HG03521 (cell line): ENCODE measurements at regions not wholly inside any gene's neighbourhood (a gene's known extent, or its start where the extent isn't known, plus 50 kb on each side); places are given as distances from the start of the nearest gene placed in this dataset.

Experiments
- ATAC-seq: cut with Tn5 transposase; IDR thresholded peaks from one replicate; pipeline ENCODE4 v1.9.1; 2021; ENCODE audit warnings: mild to moderate bottlenecking, moderate library complexity; ENCODE audit not compliant: unreplicated experiment

DNA sequence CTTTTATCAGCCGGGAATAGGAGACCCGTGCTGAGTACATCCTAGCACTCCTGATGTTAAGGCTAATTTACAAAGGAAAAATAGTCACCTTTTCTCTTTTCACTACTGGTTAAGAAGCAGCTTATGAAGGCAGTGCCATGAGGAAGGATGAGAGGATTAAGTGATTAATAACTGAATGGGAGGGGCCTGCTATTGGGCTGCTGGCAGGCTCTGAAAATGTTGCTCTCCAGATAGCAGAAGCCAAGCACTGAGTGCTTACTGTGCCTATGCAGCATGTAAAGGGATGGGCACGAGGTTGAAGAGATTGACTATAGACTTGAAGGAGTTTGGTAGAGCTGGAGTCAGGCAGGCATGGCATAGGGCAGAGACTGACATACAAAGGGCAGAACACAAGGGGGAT, 282.4 kb upstream of the THSD7B start:
- no peak for ATAC-seq

DNA sequence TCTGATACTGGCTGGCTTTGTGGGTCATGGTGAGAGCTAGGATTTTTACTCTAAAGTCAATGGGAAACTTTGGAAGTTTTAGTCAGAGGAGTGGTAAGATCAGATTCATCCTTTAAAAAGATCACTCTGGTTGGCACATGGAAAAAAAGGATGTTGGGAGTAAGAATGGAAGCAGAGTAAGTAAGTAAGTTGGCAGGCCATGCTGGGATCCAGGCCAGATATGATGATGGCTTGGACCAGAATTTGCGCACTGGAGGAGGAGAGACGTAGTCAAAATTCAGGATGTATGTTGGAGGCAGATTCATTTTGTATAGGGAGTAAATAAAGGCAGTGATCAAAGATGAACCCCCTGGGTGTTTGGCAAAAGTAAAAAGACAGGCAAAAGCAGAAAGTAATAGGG, 283.3 kb upstream of the THSD7B start:
- no peak for ATAC-seq

DNA sequence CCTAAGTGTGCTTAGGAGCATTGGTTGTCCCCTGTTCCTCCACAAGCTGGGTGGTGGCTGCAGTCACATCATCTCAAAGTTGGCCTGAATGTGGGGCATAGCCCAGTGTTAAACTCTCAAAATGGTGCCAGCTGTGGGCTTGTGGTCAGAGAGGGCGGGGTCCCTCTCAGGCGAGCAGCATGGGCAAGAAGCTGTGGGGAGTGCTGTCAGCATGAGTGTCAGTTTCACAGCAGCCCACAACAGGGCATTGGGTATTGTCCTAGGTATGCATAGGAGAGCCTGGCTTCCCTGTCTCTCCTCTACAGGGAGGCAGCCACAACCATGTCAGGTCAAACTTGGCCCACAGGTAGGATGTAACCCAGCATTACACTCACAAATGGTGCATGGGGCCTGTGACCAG, 285.6 kb upstream of the THSD7B start:
- no peak for ATAC-seq

DNA sequence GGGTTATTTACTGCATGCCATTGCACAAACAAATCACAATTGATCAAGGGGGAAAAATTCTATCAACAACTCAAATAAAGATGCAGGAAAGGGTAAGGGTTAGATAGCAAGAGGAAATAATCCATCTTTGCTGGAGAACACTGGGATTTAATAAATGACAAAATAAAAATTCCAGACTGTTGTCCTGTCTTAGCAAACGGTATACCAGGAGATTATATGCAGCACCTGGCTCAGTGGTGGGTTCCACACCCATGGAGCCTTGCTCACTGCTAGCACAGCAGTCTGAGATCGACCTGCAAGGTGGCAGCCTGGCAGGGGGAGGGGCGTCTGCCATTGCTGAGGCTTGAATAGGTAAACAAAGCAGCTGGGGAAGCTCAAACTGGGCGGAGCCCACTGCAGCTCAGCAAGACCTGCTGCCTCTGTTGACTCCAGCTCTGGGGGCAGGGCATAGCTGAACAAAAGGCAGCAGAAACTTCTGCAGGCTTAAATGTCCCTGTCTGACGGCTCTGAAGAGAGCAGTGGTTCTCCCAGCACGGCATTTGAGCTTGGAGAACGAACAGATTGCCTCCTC, 296.5 kb upstream of the THSD7B start:
- ATAC-seq, result no peak

DNA sequence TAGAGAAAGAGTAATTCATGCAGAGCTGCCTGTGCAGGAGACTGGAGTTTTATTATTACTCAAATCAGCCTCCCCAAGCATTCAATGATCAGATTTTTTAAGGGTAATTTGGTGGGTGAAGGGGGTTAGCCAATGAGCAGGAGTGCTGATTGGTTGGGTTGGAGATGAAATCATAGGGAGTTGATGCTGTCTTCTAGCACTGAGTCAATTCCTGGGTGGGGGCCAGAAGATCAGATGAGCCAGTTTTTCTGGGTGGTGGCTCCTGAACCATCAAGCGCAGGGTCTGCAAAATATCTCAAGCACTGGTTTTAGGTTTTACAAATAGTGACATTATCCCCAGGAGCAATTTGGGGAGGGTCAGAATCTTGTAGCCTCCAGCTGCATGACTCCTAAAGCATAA, 312.8 kb upstream of the THSD7B start:
- ATAC-seq, result no peak

DNA sequence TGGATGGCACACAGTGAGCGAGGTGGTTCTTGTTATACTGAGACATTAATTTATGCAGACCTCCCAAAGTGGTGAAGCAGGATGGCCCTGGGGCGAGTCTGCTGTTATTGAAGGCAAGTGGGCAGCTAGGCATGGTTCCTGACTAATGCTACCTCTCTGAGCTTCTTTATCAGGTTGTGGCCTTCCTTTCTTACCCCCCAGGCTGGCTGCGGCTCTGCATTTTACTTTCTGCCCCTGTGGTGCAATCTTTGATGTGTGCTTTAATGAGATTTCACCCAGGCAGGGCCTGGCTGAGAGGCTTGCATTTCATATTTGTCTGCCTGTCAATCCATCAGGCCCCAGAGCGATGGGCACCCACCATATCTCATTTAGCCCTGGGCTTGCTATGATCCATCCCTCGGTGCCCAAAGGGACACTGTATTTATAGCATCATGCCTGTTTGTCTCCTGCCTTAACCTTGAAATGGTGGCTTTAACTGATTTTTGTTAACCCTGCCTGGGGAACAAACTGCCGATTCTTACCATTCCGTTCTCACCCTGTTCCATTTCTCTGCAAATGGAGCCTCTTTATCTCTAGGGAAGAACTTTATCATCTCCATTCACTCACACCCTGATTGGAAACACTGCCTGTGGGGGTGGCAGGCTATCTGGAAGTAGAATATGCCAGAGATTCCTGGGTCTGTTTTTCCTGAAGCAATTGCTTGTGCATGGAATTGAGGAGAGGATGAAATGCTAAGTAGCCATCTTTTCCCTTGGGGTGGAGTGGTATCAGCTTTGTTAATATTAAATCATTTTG, 316.2 kb upstream of the THSD7B start:
- ATAC-seq, result no peak

DNA sequence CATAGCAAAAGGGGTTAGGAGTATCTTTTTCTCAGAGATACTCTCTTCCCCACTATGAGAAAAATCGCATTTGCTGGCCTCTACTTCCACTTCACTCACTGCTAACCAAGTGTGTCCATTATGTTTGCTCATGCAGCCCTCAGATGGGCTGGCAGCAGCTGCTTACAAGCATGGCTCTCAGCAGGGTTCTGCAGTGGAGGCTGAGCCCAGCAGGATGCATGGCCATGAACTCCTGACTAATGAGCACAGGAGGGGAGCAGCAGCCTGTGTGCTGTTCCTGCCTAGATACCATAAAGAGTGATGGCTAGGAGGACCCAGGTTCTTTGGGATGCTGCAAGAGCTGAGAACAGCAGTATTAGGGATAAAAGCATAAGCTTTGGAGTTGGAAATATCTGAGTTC, 316.9 kb upstream of the THSD7B start:
- ATAC-seq, result no peak

DNA sequence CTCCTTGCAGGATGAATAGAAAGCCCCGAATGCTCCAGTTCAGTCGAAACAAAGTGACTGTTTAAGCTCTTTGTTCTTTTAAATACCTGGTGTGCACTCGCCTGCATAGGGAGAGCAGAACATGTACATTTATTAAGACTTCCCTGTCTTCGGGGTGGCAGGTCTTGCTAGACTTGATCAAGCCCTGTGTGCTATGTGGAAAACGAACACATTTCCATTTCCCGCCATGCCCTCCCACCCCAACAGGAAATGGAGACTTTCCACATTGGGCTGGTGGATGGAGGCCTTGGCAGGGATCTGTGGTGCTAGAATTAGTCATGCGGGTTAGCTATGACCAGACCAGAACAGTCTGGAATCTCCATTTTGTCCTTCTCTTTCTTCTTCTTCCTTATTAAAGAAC, 321.0 kb upstream of the THSD7B start:
- ATAC-seq, result no peak

DNA sequence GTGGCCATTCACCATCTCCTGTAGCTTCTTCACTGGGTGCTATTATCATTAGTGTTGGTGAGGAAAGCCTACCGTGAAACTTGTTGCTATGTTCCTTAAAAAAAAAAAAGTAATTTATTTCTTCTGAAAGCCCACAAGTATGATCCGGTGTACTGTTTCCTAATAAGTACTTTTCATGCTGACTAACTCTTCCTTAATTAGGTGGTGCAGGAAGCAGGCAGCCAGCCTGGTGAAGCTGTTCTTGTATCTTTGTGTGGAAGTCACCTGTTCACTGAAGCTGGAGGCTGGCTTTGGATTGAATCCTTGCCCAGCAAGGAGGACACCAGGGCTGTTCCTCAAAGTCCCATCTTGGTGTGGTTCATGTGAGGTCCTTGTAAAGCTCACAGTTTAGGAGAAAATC, 321.7 kb upstream of the THSD7B start:
- ATAC-seq, result no peak

DNA sequence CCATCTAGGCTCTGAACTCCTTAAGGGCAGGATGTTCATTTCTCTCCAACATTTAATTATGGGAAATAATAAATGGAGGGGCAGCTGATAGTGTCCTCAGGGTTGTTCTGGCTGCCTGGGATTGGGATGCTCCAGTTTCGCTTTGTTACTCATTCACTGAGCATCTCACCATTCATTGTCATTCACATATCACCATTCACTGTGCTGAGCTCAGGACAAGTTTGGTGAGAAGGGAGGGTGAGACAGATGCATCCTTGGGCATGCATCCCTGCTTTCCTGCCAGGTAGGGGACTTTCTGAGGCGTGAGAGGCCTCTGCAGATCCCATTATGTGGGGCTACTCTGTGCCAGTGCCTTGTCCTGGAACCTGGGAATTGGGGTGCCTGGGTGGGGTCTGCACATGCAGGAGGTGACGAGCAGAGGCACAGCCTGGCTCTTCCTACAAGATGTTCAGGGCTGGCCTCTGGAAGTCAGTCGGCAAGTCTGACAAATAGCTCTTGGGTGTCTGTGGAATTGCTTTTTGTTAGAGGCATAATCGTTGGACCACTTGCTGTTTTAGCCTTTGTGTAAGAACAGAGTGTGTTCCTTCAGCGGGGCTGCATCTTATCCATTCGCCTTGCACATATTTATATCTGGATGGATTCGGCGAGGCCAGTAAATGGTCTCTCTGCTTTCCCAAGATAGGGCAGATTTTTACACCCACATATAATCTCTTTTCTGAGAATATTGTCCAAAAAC, 323.2 kb upstream of the THSD7B start:
- ATAC-seq, result no peak

DNA sequence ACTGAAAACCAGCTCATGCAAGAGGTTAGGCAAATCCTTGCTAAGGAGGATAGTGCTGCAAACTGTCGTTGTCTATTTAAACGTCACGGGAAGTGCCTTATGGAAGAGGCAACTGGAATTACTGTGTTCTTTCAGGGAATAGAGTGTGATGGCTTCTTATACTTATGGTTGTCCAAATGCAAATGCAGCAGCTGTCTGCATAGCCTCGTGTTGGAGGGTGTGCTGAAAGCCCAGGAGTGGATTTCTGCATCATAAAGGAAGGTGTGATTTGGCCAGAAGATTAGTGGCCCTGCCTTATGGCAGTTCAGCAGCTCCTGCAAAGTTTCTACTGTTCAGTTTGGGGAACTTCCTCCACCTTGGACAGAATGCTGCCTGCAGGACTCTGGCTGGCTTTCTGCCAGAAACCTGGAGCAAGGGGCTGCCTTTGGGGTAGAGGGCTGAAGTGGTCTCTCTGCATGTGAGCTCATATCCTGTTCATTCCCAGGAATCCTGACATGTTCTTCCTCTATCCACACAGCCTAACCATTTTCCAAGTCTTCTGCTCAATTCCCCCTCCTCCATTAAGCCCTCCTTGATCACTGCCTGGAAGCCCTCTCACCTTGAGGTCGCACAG, 321.2 kb upstream of the CXCR4 start:
- no peak for ATAC-seq

DNA sequence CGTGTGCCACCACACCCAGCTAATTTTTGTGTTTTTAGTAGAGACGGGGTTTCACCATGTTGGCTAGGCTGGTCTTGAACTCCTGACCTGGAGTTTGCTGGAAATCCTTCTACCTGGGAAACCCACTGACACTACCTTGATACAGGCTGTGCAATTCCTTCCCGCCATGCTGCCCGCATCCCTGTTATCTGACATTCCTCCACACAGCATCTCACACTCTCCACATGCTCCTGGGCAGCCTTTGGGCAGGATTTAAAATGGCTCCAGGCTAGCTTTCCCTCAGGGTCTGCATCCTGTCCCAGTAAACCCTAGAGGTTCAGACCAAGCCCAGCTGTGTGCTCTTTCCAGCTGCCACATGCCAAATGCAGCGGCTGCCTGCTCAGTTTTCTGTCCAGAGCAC, 319.5 kb upstream of the CXCR4 start:
- no peak for ATAC-seq

DNA sequence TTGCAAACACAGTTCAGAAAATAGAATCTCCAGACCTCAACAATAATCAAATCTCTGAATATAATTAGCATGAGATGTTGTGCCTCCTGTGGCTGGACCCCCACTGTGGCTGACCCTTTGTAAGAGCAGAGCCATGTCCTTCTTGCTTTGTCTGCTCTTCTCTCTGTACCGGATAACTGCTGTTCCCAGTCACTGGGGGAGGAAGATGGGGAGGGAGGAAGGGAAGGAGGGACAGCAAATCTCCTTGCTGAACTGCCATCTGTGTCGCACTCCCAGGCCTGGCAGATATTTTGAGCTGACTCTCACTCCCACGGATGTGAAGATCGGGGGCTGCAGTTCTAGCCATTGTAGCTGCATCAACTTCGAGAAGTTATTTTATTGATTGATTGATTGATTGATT, 319.0 kb upstream of the CXCR4 start:
- ATAC-seq, result no peak

DNA sequence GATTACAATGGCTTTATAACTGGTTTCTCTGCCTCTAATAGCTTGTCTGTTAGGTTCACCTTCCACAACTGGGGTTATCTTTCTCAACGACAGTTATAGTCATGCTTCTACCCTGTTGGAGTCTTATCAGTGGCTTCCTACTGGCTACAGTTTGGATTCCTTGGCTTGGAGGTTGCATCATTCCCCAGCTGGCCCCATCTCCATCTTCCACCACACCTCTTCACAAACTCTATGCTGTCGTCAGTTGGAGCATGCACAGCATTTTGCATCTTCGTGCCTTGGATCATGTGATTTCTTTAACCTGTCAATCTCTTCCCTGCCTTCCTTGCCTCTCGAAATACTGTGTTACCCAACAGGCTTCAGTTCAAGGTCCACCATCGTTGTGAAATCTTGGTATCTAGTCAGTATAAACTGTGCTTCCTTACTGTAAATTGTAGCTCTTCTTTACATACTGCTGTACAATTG, 316.3 kb upstream of the CXCR4 start:
- ATAC-seq, result no peak

DNA sequence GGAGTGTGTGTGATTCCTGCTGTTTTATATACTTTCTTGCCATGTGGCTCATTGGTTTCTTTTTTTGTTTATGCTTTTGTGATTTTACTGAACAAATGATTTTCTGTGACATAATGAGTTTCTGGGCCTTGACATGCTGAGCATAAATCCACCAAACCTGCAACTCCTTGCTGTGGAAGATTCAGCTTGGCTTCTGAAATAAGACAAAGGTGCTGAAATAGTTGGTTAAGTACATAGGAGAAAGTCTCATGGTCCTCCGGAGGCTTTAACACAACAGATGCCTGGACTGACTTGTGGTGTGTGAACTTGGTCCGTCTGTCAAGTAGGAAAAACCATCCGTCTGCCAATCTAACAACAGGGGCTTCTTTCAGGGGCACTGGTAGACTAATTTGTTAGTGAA, 315.3 kb upstream of the CXCR4 start:
- no peak for ATAC-seq

DNA sequence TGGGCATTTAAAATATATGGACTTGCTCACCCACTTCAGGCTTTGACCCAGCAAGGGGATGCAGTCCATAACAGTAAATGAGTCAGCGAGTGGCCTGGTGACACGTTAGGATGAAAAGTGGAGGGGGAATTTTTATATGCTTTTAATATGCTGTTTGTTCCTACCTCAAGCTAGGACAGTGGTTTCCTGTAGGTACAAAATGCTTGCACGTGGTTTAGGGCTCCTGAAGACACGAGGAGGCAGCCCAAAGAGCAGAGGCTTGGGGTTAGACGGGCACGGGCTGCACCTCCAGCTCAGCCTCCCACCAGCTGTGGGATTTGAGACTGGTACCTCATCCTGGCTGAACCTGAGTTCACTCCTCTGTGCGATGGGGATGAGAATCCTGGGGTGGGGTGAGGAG, 306.2 kb upstream of the CXCR4 start:
- ATAC-seq, result no peak

DNA sequence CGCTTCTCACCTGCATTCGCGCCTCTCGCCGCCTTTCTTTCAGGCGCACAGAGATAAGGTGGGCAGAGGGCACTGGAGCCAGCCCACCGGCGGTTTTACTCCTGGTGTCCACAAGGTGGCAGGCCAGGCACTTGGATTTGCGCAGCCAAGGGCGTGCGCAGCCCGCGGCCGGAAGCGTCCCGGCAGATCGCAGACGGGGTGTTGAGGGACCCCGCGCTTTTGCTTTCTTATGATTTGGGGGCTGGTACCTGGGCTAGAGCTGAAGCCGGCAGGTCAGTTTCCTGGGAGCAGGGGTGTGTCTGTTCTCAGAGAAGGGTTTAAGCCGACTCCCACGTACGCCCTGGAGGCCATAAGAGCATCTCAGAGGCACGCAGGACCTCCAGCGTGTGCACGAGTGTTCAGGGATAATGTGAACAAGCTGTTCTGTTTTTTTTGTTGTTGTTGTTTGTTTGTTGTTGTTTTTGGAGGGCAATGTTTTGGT, 305.6 kb upstream of the CXCR4 start:
- ATAC-seq, result peak; percentile 98

DNA sequence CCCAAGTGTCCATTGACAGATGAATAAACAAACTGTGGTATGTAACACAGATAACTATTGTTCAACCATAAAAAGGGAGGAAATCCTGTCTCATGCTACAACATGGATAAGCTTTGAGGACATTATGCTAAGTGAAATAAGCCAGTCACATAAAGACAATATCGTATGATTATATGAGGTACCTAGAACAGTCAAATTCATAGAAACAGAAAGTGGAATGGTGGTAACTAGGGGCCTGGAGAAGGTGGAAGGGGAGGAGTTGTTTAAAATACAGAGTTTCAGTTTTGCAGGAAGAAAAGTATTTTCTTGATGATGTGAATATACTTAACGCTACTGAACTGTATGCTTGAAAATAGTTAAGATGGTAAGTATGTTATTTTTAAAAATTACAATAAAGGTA, 304.6 kb upstream of the CXCR4 start:
- no peak for ATAC-seq

DNA sequence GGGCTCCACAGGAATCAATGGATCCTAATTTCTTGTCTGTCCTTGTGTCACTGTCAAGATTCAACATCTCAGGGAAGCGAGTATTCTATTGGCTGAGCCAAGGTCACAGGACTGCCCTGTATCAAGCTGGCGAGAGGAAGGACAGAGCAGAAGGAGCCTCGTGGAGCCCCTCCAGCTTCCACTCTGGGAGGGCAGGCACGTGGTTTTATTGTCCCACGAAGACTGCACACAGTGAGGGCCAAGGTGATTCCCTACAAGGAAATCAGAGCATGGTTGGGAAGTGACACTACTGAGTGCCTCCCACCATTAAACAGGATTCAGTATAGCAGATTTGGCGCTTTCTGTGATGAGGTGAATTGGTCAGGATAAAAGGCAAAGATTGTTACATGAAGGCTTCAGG, 302.4 kb upstream of the CXCR4 start:
- no peak for ATAC-seq

DNA sequence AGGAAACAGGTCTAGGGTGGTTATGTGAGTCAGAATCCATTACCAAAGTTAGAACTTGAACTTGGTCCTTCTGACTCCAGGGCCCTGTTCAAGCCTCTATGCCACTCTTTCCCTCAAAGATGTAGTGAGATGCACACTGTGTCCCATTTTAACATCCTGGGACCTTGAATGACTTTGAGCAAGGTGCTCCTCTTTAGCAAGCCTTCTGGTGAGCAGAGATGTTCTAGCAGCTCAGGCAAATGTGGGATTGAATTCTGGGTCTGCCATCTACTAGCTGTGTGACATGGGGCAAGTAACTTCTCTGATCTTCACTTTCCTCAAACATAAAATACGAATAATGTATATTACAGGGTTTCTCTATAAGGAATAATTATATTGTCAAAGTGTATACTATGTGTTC, 294.0 kb upstream of the CXCR4 start:
- no peak for ATAC-seq

DNA sequence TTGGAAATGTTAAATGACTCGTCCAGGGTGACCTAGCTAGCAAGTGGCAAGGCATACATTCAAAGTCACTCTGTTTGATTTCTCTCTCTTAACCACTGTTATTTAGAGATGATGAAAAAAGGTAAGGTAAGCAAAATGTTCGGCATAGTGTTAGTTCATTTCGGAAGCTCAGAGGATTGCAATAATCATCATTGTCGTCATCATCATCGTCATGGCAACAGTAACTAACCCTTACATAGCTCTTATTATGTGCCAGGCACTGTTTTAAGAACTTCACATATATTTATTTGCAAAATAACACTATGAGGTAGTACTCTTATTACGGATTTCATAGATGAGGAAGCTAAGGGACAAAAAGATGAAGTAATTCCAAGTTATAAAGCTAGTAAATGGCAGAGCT, 292.7 kb upstream of the CXCR4 start:
- ATAC-seq, result no peak

DNA sequence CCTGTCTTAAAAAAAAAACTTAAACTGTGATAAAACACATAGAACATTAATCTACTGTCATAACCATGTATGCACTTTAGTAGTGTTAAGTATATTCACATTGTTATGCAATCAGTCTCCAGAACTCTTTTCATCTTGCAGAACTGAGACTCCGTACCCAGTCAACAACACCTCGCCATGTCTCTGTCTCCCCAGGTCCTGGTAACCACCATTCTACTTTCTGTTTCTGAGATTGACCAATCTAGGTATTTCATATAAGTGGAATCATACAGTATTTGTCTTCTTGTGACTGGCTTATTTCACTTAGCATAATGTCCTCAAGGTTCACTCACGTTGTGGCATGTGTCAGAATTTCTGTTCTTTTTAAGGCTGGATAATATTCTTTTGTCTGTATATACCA, 290.8 kb upstream of the CXCR4 start:
- ATAC-seq, result no peak
